ENCODE measurements at regions not wholly inside any gene's neighbourhood (a gene's known extent, or its start where the extent isn't known, plus 50 kb on each side); places are given as distances from the start of the nearest gene placed in this dataset.

DNA sequence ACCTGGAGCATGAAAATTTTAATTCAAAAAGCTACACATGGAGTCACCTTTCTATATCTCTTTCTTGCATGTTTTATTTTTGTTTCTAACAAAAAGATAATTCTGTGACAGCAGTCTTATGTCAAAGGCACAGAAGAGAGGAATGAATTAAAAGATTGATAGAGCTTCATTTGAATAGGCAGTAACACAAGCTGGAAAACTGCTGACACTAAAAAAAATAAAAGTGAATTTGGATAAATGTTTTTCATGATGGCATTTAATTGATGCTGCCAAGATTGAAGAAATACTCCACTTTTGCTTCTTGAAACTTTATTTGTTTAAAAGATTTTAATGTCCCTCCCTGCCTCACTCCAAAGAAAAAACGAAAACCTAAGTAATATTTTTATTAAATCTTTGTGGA, 887.4 kb downstream of the PLA2G4A start:
- H3K4me2 ChIP-seq (ENCODE audit: low read length) = no peak overlapping the region
- no peak overlapping the region for H3K9ac ChIP-seq (ENCODE audit: low read length)
- H3K4me3 ChIP-seq (ENCODE audit: low read length) = no peak overlapping the region
- no peaks in the 10 kb centered on the region for H4K20me1 ChIP-seq (ENCODE audit: insufficient read depth, low read length)
- no peak overlapping the region for H3K27ac ChIP-seq (ENCODE audit: low read length)
- H3K9me3 ChIP-seq (ENCODE audit: insufficient read depth, low read length) = no peaks in the 10 kb centered on the region
- no peak for TF ChIP-seq CTCF (IDR thresholded peaks at IDR 0.05; ENCODE audit: low read depth, low read length)
- TF ChIP-seq EZH2phosphoT487 (IDR thresholded peaks at IDR 0.05; ENCODE audit: low read depth) = no peak
- peaks cover 10% of the 10 kb centered on the region for H3K4me1 ChIP-seq (ENCODE audit: low read length)
- no peaks in the 10 kb centered on the region for H3K79me2 ChIP-seq (ENCODE audit: low read length)
- no peaks in the 10 kb centered on the region for H3K36me3 ChIP-seq (replicated peaks; ENCODE audit: low read depth, low read length)
- H2AFZ ChIP-seq (ENCODE audit: low read depth, low read length) = no peak overlapping the region
- H3K27me3 ChIP-seq (ENCODE audit: low read depth, low read length) = no peaks in the 10 kb centered on the region

DNA sequence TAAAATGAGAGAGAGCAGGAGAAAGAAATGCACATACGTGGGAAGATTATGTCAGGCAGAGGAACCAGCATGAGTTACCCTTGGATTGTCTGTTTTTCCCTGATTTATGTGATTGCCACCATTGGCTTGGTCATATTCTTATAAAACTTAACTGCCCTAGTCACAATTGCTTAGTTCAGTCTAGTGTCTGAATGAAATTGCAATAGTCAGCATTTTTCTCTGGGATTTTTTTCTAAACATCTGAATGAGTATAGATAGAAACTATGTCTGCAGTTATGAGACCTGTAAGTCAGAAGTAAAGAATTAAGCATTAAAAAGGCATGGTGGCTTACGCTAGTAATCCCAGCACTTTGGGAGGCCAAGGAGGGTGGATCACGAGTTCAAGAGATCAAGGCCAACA, 889.8 kb downstream of the PLA2G4A start:
- Histone ChIP-seq H3K9me3 (ENCODE audit: insufficient read depth, low read length) (no peaks in the 10 kb centered on the region), H2AFZ (ENCODE audit: low read depth, low read length) (no peak overlapping the region), H3K27me3 (ENCODE audit: low read depth, low read length) (no peaks in the 10 kb centered on the region), H3K36me3 (replicated peaks; ENCODE audit: low read depth, low read length) (no peaks in the 10 kb centered on the region), H3K27ac (ENCODE audit: low read length) (no peak overlapping the region), H3K79me2 (ENCODE audit: low read length) (no peaks in the 10 kb centered on the region), H3K4me2 (ENCODE audit: low read length) (no peak overlapping the region), H4K20me1 (ENCODE audit: insufficient read depth, low read length) (no peaks in the 10 kb centered on the region), H3K4me1 (ENCODE audit: low read length) (peaks cover 13% of the 10 kb centered on the region), H3K4me3 (ENCODE audit: low read length) (no peak overlapping the region), H3K9ac (ENCODE audit: low read length) (no peak overlapping the region)
- TF ChIP-seq EZH2phosphoT487 (IDR thresholded peaks at IDR 0.05; ENCODE audit: low read depth) (no peak), CTCF (IDR thresholded peaks at IDR 0.05; ENCODE audit: low read depth, low read length) (no peak)

DNA sequence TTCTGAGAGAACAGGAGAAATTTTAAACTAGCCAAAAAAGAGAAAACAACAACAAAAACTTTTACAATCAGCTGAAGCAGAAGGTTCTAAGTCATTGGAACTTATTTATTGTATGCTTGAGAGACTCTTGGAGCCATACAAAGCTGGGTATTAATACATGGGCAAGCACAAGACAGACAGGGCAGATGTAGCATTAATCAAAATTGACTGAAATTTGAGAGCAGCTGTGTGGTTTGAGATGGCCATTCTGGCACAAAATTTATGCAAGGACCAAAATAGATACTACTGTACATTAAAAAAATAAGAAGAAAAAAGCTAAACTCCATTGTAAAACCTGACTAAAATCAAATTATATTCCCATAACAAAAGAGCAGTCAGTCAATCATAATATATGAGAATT, 892.5 kb downstream of the PLA2G4A start:
- Histone ChIP-seq H3K4me3 (ENCODE audit: low read length) (no peak overlapping the region), H3K4me2 (ENCODE audit: low read length) (no peak overlapping the region), H3K36me3 (replicated peaks; ENCODE audit: low read depth, low read length) (no peaks in the 10 kb centered on the region), H3K9me3 (ENCODE audit: insufficient read depth, low read length) (no peaks in the 10 kb centered on the region), H3K27me3 (ENCODE audit: low read depth, low read length) (no peaks in the 10 kb centered on the region), H3K79me2 (ENCODE audit: low read length) (no peaks in the 10 kb centered on the region), H2AFZ (ENCODE audit: low read depth, low read length) (no peak overlapping the region), H3K4me1 (ENCODE audit: low read length) (peaks cover 13% of the 10 kb centered on the region), H4K20me1 (ENCODE audit: insufficient read depth, low read length) (no peaks in the 10 kb centered on the region), H3K27ac (ENCODE audit: low read length) (no peak overlapping the region), H3K9ac (ENCODE audit: low read length) (no peak overlapping the region)
- no peak for TF ChIP-seq EZH2phosphoT487 (IDR thresholded peaks at IDR 0.05; ENCODE audit: low read depth)
- no peak for TF ChIP-seq CTCF (IDR thresholded peaks at IDR 0.05; ENCODE audit: low read depth, low read length)

- Histone ChIP-seq H3K4me2 (ENCODE audit: low read length) (no peak overlapping the region), H3K36me3 (replicated peaks; ENCODE audit: low read depth, low read length) (no peaks in the 10 kb centered on the region), H3K9me3 (ENCODE audit: insufficient read depth, low read length) (no peaks in the 10 kb centered on the region), H3K79me2 (ENCODE audit: low read length) (no peaks in the 10 kb centered on the region), H3K27ac (ENCODE audit: low read length) (no peak overlapping the region), H4K20me1 (ENCODE audit: insufficient read depth, low read length) (no peaks in the 10 kb centered on the region), H3K4me3 (ENCODE audit: low read length) (no peak overlapping the region), H3K4me1 (ENCODE audit: low read length) (peaks cover 8% of the 10 kb centered on the region), H2AFZ (ENCODE audit: low read depth, low read length) (no peak overlapping the region), H3K27me3 (ENCODE audit: low read depth, low read length) (no peaks in the 10 kb centered on the region), H3K9ac (ENCODE audit: low read length) (no peak overlapping the region)
- TF ChIP-seq CTCF (IDR thresholded peaks at IDR 0.05; ENCODE audit: low read depth, low read length) = no peak
- TF ChIP-seq EZH2phosphoT487 (IDR thresholded peaks at IDR 0.05; ENCODE audit: low read depth) = no peak
These were observed 896.5 kb downstream of the PLA2G4A start for GRCh38 chr1:187725216-187725615.

Data from OCI-LY3 (cell line).